Neural crest cell (in vitro differentiated cells): ENCODE measurements at regions not wholly inside any gene's neighbourhood (a gene's known extent, or its start where the extent isn't known, plus 50 kb on each side); places are given as distances from the start of the nearest gene placed in this dataset.

Experiments
- DNase-seq: peaks from one replicate; pipeline ENCODE4 v3.0.0; 2021; ENCODE audit warnings: low read depth, mixed read lengths, low spot score
- H3K27ac Mint-ChIP-seq: one replicate; pipeline ENCODE4 v1.8.0; 2021; ENCODE audit warnings: mild to moderate bottlenecking, mixed read lengths; ENCODE audit not compliant: unreplicated experiment
- H3K27me3 Mint-ChIP-seq: 2 replicates; pipeline ENCODE4 v1.8.0; 2021; ENCODE audit warnings: low read depth, mild to moderate bottlenecking, mixed read lengths
- H3K36me3 Mint-ChIP-seq: 2 replicates; pipeline ENCODE4 v1.8.0; 2021; ENCODE audit warnings: low read depth, mild to moderate bottlenecking, mixed read lengths
- H3K4me1 Mint-ChIP-seq: 2 replicates; pipeline ENCODE4 v1.8.0; 2021; ENCODE audit warnings: mixed read lengths
- H3K4me3 Mint-ChIP-seq: one replicate; pipeline ENCODE4 v1.8.0; 2021; ENCODE audit warnings: mild to moderate bottlenecking, mixed read lengths
- H3K9me3 Mint-ChIP-seq: 2 replicates; pipeline ENCODE4 v1.8.0; 2021; ENCODE audit warnings: mixed read lengths
- CTCF ChIP-seq: fragments of 200-600 bp; sonication (generic); conservative IDR thresholded peaks from 2 replicates; pipeline ENCODE4 v1.5.0; 2021; ENCODE audit warnings: antibody characterized with exemption, mild to moderate bottlenecking

DNA sequence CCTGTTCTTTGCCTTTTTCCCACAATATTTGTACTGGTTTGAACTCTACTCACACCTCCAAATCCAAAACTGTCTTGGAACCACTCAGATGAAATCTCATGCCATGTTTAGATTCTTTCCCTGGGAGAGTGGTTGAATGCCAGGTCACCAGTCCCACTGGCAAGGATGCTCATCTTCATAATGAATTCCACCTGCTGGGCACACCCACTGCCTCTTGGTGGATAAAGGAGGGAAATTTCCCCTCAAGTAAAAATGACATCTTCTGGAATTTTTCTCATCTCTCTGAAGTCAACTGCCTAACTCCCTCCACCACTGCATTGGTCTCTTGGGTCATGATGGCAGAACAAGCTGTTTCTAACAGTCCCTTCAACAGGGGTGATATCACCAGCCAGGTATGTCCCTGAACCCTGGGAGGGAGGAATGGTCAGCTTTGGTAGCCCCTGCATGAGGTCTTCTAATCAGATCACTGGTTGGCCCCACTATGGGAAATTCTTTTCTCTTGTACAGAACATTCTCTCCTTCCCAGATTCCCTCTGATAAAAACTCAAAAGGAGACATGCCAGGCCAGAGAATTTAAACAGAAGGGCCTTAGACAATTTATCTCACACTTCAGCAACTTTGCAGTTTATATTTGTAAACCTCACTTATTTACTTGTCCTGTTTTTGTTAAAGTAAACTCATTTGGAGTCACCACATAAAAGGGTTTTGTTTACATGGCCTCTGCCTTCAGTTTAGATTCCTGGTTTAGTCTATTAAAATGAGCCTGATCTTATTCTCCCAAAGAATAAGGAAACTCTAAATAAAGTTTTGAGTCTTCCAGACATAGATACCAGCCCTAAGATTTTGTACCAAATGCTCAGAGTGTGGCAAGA lies 143.4 kb downstream of the WNT5A start:
- DNase-seq = no peak
- H3K4me1 Mint-ChIP-seq = peaks cover 4% of the 10 kb centered on the region
- no peak for TF ChIP-seq CTCF
- H3K36me3 Mint-ChIP-seq = no peaks in the 10 kb centered on the region
- no peak overlapping the region for H3K4me3 Mint-ChIP-seq
- H3K9me3 Mint-ChIP-seq = peaks cover 6% of the 10 kb centered on the region
- no peak overlapping the region for H3K27ac Mint-ChIP-seq
- no peaks in the 10 kb centered on the region for H3K27me3 Mint-ChIP-seq

- H3K36me3 Mint-ChIP-seq = no peaks in the 10 kb centered on the region
- no peak overlapping the region for H3K4me3 Mint-ChIP-seq
- H3K27me3 Mint-ChIP-seq = no peaks in the 10 kb centered on the region
- no peak for TF ChIP-seq CTCF
- H3K9me3 Mint-ChIP-seq = peaks cover 3% of the 10 kb centered on the region
- no peak for DNase-seq
- peaks cover 4% of the 10 kb centered on the region for H3K4me1 Mint-ChIP-seq
- no peak overlapping the region for H3K27ac Mint-ChIP-seq
Observed at GRCh38 chr3:55341502-55342031, 145.5 kb downstream of the WNT5A start.

DNA sequence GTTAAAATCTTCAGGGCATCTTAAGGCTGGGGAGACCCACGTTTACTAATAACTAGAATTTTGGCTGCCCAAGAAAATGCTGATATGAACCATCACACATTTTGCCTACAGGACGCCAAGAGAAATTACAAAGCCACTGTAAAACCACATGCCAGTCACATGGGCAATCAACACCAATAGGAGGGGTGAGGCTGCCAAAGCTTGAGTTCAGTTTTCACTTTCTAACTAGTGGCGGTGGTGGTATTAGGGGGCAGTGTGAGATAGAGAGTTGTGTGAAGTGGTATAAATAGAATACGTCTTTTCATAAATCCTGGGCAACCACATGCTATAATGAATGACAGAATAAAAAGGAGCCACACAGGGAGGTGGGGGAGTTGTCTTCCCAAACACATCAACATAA lies 147.3 kb downstream of the WNT5A start:
- Mint-ChIP-seq H3K4me1 (peaks cover 4% of the 10 kb centered on the region), H3K9me3 (no peaks in the 10 kb centered on the region), H3K36me3 (no peaks in the 10 kb centered on the region), H3K27me3 (no peaks in the 10 kb centered on the region), H3K4me3 (no peak overlapping the region), H3K27ac (no peak overlapping the region)
- DNase-seq = no peak
- TF ChIP-seq CTCF = no peak

DNA sequence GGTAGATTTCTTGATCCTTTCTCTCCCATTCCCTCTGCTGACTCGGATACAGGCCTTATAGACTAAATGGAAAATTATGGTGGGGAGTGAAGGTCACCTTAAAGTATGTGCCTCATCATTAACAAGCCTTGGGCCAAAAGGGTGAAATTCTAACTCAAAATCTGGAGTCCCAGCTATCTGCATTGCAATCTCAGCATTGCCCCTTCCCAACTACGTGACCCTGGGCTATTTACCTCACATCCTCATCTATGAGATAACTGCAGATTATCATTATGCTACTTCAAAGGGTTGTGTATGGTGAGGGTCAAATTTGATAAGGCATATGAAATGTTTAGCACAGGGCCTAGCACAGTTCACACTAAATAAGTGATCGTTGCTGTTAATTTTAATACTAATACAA lies 147.7 kb downstream of the WNT5A start:
- Mint-ChIP-seq H3K4me1 (peaks cover 1% of the 10 kb centered on the region), H3K4me3 (no peak overlapping the region), H3K36me3 (no peaks in the 10 kb centered on the region), H3K27ac (no peak overlapping the region), H3K9me3 (no peaks in the 10 kb centered on the region), H3K27me3 (no peaks in the 10 kb centered on the region)
- TF ChIP-seq CTCF = no peak
- no peak for DNase-seq

DNA sequence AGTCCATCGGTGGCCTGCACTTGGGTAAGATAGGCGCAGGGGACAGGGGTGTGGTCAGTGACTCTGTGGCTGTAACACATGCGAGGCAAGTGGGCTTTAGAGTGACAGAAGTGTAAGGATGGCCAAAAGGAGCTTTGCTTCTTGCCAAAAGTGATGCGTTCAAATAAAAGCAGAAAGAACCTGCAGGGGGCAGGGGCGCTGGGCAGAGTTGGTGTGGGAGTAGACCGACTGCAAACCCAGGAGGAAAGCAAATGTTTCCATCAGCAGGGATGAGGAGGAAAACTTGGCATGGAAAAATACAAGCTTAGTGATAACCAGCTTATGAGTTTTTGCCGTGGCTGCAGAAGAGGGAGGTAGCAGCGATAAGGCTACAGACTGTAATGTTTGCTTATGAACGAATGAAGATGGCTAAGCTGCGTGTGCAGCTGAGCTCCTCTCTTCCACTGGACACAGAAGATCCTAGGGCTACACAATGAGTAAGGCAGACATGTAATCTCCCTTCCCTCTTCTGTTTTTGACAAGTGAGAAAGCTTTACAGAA lies 149.4 kb downstream of the WNT5A start:
- H3K4me1 Mint-ChIP-seq = no peaks in the 10 kb centered on the region
- no peaks in the 10 kb centered on the region for H3K27me3 Mint-ChIP-seq
- no peak for TF ChIP-seq CTCF
- no peak overlapping the region for H3K4me3 Mint-ChIP-seq
- no peak overlapping the region for H3K27ac Mint-ChIP-seq
- H3K36me3 Mint-ChIP-seq = no peaks in the 10 kb centered on the region
- H3K9me3 Mint-ChIP-seq = peaks cover 3% of the 10 kb centered on the region
- DNase-seq = no peak
